NB4 (cell line): ENCODE measurements at regions not wholly inside any gene's neighbourhood (a gene's known extent, or its start where the extent isn't known, plus 50 kb on each side); places are given as distances from the start of the nearest gene placed in this dataset.

Source experiments
- DNase-seq: peaks from one replicate; pipeline ENCODE4 v3.0.0; 2010; ENCODE audit warnings: low read depth
- H3K4me3 ChIP-seq: one replicate; pipeline ENCODE4 v1.5.1; 2011; ENCODE audit warnings: mild to moderate bottlenecking, low read depth, low read length, moderate library complexity
- CTCF ChIP-seq: IDR thresholded peaks from one replicate; pipeline ENCODE4 v1.5.1; 2012; ENCODE audit warnings: low read depth, low read length
- MAX ChIP-seq: IDR thresholded peaks from 2 replicates; pipeline ENCODE4 v1.6.1; 2011; ENCODE audit warnings: low read depth, low read length
- MYC ChIP-seq: IDR thresholded peaks from 2 replicates; pipeline ENCODE4 v1.6.1; 2011; ENCODE audit warnings: low read depth, low read length
- POLR2A ChIP-seq: IDR thresholded peaks from 2 replicates; pipeline ENCODE4 v1.6.1; 2011; ENCODE audit warnings: mild to moderate bottlenecking; ENCODE audit not compliant: insufficient read length; ENCODE audit errors: extremely low read depth

GRCh38 chr1:56227401-56227800 is 352.0 kb downstream of the PLPP3 start:
- DNase-seq, result no peak
- no peak for TF ChIP-seq MAX
- TF ChIP-seq MYC, result no peak
- TF ChIP-seq CTCF, result no peak
- no peak for TF ChIP-seq POLR2A
- H3K4me3 ChIP-seq, result no peak overlapping the region

- no peak overlapping the region for H3K4me3 ChIP-seq
- TF ChIP-seq MYC (no peak), CTCF (no peak), POLR2A (no peak), MAX (no peak)
- no peak for DNase-seq
Measured at GRCh38 chr1:56225964-56226815, 353.2 kb downstream of the PLPP3 start.

GRCh38 chr1:56223968-56224367 is 355.4 kb downstream of the PLPP3 start:
- TF ChIP-seq MYC, result no peak
- no peak for TF ChIP-seq MAX
- TF ChIP-seq CTCF, result no peak
- no peak for TF ChIP-seq POLR2A
- no peak for DNase-seq
- H3K4me3 ChIP-seq, result no peak overlapping the region

- TF ChIP-seq POLR2A (no peak), CTCF (no peak), MYC (no peak)
- no peak for DNase-seq
- no peak overlapping the region for H3K4me3 ChIP-seq
Measured at GRCh38 chr1:56222914-56223540, 356.3 kb downstream of the PLPP3 start.

GRCh38 chr1:56220021-56220420 is 359.3 kb downstream of the PLPP3 start:
- DNase-seq, result no peak
- H3K4me3 ChIP-seq, result no peak overlapping the region
- TF ChIP-seq CTCF, result no peak
- no peak for TF ChIP-seq POLR2A
- no peak for TF ChIP-seq MYC
- TF ChIP-seq MAX, result no peak
